Heart left ventricle (tissue), 16 donors: ENCODE measurements at regions not wholly inside any gene's neighbourhood (a gene's known extent, or its start where the extent isn't known, plus 50 kb on each side); places are given as distances from the start of the nearest gene placed in this dataset.

Experiments used
- ATAC-seq, 4 donors: fragments of 200-7000 bp; cut with Tn5 transposase; one replicate each; pipeline ENCODE4 v1.9.1; 2020 to 2022; ENCODE audit warnings: moderate library complexity in 4 of 4, mild to moderate bottlenecking in 3 of 4, moderate number of reproducible peaks in 1 of 4
- DNase-seq, 5 donors: peaks; one replicate each; pipeline ENCODE4 v3.0.0-alpha.2; 2020
- H3K27ac ChIP-seq, 12 donors: fragments of 200-600 bp; sonication (generic) in 4 of 12; one replicate each; pipeline versions ENCODE4 v1.5.0 to v1.8.0; 2016 to 2022; ENCODE audit warnings: mild to moderate bottlenecking in 2 of 12
- H3K27me3 ChIP-seq, 9 donors: fragments of 200-600 bp; sonication (generic) in 2 of 9; one replicate each; pipeline versions ENCODE4 v1.5.1 to v1.8.0; 2016 to 2022; ENCODE audit warnings: mild to moderate bottlenecking in 3 of 9
- H3K36me3 ChIP-seq, 9 donors: fragments of 200-600 bp; sonication (generic) in 2 of 9; one replicate each; pipeline versions ENCODE4 v1.5.0 to v1.8.0; 2018 to 2022; ENCODE audit warnings: mild to moderate bottlenecking in 2 of 9
- H3K4me1 ChIP-seq, 12 donors: fragments of 200-600 bp; sonication (generic) in 4 of 12; one replicate each; pipeline versions ENCODE4 v1.5.0 to v1.8.0; 2016 to 2022; ENCODE audit warnings: mild to moderate bottlenecking in 3 of 12
- H3K4me3 ChIP-seq, 12 donors: fragments of 200-600 bp; sonication (generic) in 4 of 12; one replicate each; pipeline versions ENCODE4 v1.5.0 to v1.8.0; 2017 to 2022; ENCODE audit warnings: mild to moderate bottlenecking in 9 of 12, moderate library complexity in 4 of 12
- H3K9me3 ChIP-seq, 12 donors: fragments of 200-600 bp; sonication (generic) in 4 of 12; one replicate each; pipeline versions ENCODE4 v1.5.0 to v1.8.0; 2016 to 2022; ENCODE audit warnings: mild to moderate bottlenecking in 1 of 12
- CTCF ChIP-seq, 12 donors: fragments of 200-600 bp; sonication (generic) in 4 of 12; IDR thresholded peaks; one replicate each; pipeline versions ENCODE4 v1.5.0 to v1.8.0; 2018 to 2022; ENCODE audit warnings: antibody characterized with exemption in 12 of 12, mild to moderate bottlenecking in 5 of 12
- POLR2A ChIP-seq, 2 donors: fragments of 450-650 bp; IDR thresholded peaks; one replicate each; pipeline ENCODE4 v1.6.1; 2017; ENCODE audit warnings: antibody characterized with exemption in 2 of 2, mild to moderate bottlenecking in 2 of 2, moderate library complexity in 2 of 2
- WGBS, 4 donors: extraction: QIAGEN DNeasy Blood & Tissue Kit in 2 of 4; methylation state at CpG; one replicate each; pipeline versions ENCODE4 v1.1.5 to v1.1.7; 2013 to 2018; 5-methylcytosine and 5-hydroxymethylcytosine counted together
- intact Hi-C, 10 donors: fragments of 100-400 bp; cut with DNase I; formaldehyde crosslinking; loops; one replicate each; pipeline versions ENCODE4 v1.11.1 to v1.14.2; 2022
- donor health status: ischemic (EF 13 %, LVEDD 7.1; RV severe dilation, severe dysfunction).
- donor health status: healthy with polysubstance abuse.
- donor health status: DM: no; HTN: yes; CAD: no.
- donor health status: DM: no; HTN: no; CAD: no.
- donor health status: ischemic (EF 25% LVEDD 6.9; RV normal size, moderate dysfunction).
- donor health status: ischemic (EF 25% LVEDD 5.7; RV mildly dilated, moderate dysfunction).
- donor health status: healthy.
- donor health status: DM: yes; HTN: yes; CAD: no.
- donor health status: ischemic (EF 35%, LVEDD 5.7; RV mildly dilated, moderate dysfunction).
- donor health status: nonischemic (EF 11% LVEDD 7.7; RV severe dilation, severe dysfunction).
- donor health status: DM: yes; HTN: yes; CAD: no.
- donor health status: PGD.
- donor health status: ischemic (EF 29% LVEDD 5.4; RV normal size, mild dysfunction).
- donor health status: nonischemic (EF 23%, LVEDD 6.1; RV moderate dilation, normal function).

- Histone ChIP-seq H3K4me1 (no peaks in the 10 kb centered on the region), H3K27ac (no peak overlapping the region), H3K4me3 (no peak overlapping the region), H3K27me3 (no peaks in the 10 kb centered on the region), H3K9me3 (no peaks in the 10 kb centered on the region), H3K36me3 (no peaks in the 10 kb centered on the region)
- no peak for ATAC-seq
- 69 to 82% (median 77%) methylated on average over 4 of the region's 4 CpGs for WGBS, 4 donors
- TF ChIP-seq CTCF (IDR thresholded peaks at IDR 0.05) (no peak), POLR2A (IDR thresholded peaks at IDR 0.05) (no peak)
- intact Hi-C loops, result no loop called here
- DNase-seq, result no peak
Measured at GRCh38 chr15:29480949-29481348, 211.3 kb upstream of the NSMCE3 start.

GRCh38 chr15:29480278-29480677 lies 210.7 kb upstream of the NSMCE3 start:
- DNase-seq (no peak), ATAC-seq (no peak)
- Histone ChIP-seq H3K4me3 (no peak overlapping the region), H3K4me1 (no peaks in the 10 kb centered on the region), H3K36me3 (no peaks in the 10 kb centered on the region), H3K9me3 (no peaks in the 10 kb centered on the region), H3K27ac (no peak overlapping the region), H3K27me3 (no peaks in the 10 kb centered on the region)
- TF ChIP-seq POLR2A (IDR thresholded peaks at IDR 0.05) (no peak), CTCF (IDR thresholded peaks at IDR 0.05) (no peak)
- WGBS, 4 donors, result 74 to 76% (median 74%) methylated on average over 8 of the region's 8 CpGs
- intact Hi-C loops, result no loop called here

DNA sequence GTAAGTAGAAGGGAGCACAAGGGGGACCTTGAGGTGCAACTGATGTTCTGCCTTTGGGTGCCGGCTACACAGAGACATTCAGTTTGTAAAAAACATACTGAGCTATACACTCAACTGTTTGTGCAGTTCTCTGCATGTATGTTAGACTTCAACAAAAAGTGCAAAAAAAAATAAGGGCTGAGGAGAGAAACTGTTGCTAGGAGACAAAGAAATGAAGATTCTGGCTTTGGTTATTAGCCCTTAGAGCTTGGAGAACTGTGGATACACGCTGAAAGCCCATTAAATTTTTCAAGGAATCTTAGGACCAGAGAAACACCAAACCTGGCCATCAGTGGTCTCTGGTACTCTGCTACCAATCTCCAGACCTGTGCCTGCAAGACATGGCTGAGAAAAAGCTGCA lies 207.6 kb upstream of the NSMCE3 start:
- TF ChIP-seq CTCF (IDR thresholded peaks at IDR 0.05) (no peak), POLR2A (IDR thresholded peaks at IDR 0.05) (no peak)
- H3K9me3 ChIP-seq, result no peaks in the 10 kb centered on the region
- no peaks in the 10 kb centered on the region for H3K4me1 ChIP-seq
- intact Hi-C loops, result loop anchor here in 1 of 10 donors (10.0 kb wide), 1 partner anchor 62 kb away; no protein-coding TSS in a partner anchor
- DNase-seq (no peak), ATAC-seq (no peak)
- no peak overlapping the region for H3K4me3 ChIP-seq
- 90 to 96% (median 94%) methylated on average over 2 of the region's 2 CpGs for WGBS, 4 donors
- H3K27me3 ChIP-seq, result no peaks in the 10 kb centered on the region
- no peaks in the 10 kb centered on the region for H3K36me3 ChIP-seq
- H3K27ac ChIP-seq, result no peak overlapping the region

DNA sequence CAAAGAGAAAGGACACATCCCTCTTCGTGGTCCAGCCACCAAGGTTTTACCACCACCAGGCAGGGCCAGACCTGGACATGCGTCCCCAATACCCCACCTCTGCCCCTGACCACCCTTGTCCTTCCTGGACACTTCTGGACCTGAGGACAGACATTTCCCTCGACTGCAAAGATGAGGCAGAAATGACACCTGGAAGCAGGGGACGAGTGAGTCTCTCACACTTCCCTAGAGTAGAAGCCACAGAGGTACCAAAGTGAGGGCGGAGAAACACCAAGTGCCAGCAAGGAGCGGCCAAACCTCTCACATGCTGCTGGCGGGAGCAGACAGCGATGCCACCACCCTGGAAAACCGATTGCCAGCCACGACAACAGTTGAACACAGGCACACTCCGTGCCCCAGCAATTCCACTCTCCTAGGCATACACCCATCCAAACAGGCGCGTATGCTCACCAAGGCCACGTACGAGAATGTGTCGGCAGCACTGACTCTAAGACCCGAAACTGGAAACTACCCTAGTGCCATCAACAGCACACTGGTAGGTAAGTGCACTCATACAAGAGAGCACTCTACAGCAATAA lies 207.0 kb upstream of the NSMCE3 start:
- H3K27ac ChIP-seq, result no peak overlapping the region
- no peaks in the 10 kb centered on the region for H3K4me1 ChIP-seq
- DNase-seq (no peak), ATAC-seq (no peak)
- H3K27me3 ChIP-seq, result no peaks in the 10 kb centered on the region
- intact Hi-C loops, result loop anchor here in 1 of 10 donors (10.0 kb wide), 1 partner anchor 62 kb away; no protein-coding TSS in a partner anchor
- 88 to 93% (median 91%) methylated on average over 15 to 17 of the region's 17 CpGs for WGBS, 4 donors
- H3K4me3 ChIP-seq, result no peak overlapping the region
- TF ChIP-seq CTCF (IDR thresholded peaks at IDR 0.05) (no peak), POLR2A (IDR thresholded peaks at IDR 0.05) (no peak)
- H3K9me3 ChIP-seq, result no peaks in the 10 kb centered on the region
- H3K36me3 ChIP-seq, result no peaks in the 10 kb centered on the region
